ENCODE measurements at regions not wholly inside any gene's neighbourhood (a gene's known extent, or its start where the extent isn't known, plus 50 kb on each side); places are given as distances from the start of the nearest gene placed in this dataset.

GRCh38 chr6:88294702-88295101 lies 128.6 kb upstream of the CNR1 start:
- no peaks in the 10 kb centered on the region for H3K36me3 ChIP-seq
- H3K9me3 ChIP-seq, result peaks cover 0 to 6% (median 3%) of the 10 kb centered on the region in 3 donors
- H3K4me1 ChIP-seq, result peaks cover 0 to 10% (median 0%) of the 10 kb centered on the region in 4 donors
- no peak for TF ChIP-seq CTCF (IDR thresholded peaks at IDR 0.05)
- H3K27ac ChIP-seq, result no peak overlapping the region
- intact Hi-C loops (cut with DNase I; ENCODE audit: low total_unique reads), result no loop called here
- no peak for DNase-seq
- H3K27me3 ChIP-seq, result no peaks in the 10 kb centered on the region
- no peak overlapping the region for H3K4me3 ChIP-seq

- DNase-seq, result no peak
- Histone ChIP-seq H3K36me3 (peaks cover 0 to 12% (median 0%) of the 10 kb centered on the region in 3 donors), H3K9me3 (peaks cover 0 to 20% (median 17%) of the 10 kb centered on the region in 3 donors), H3K4me1 (no peaks in the 10 kb centered on the region), H3K27me3 (no peaks in the 10 kb centered on the region), H3K27ac (no peak overlapping the region), H3K4me3 (no peak overlapping the region)
- no peak for TF ChIP-seq CTCF (IDR thresholded peaks at IDR 0.05)
- intact Hi-C loops (cut with DNase I; ENCODE audit: low total_unique reads), result no loop called here
These were observed 124.3 kb upstream of the CNR1 start for GRCh38 chr6:88290411-88290810.

GRCh38 chr6:88287696-88288095 lies 121.5 kb upstream of the CNR1 start:
- intact Hi-C loops (cut with DNase I; ENCODE audit: low total_unique reads), result no loop called here

GRCh38 chr6:88276331-88276730 lies 110.2 kb upstream of the CNR1 start:
- DNase-seq, result no peak
- Histone ChIP-seq H3K4me1 (no peaks in the 10 kb centered on the region), H3K36me3 (no peaks in the 10 kb centered on the region), H3K27ac (no peak overlapping the region), H3K27me3 (no peaks in the 10 kb centered on the region), H3K9me3 (no peaks in the 10 kb centered on the region), H3K4me3 (no peak overlapping the region)
- intact Hi-C loops (cut with DNase I; ENCODE audit: low total_unique reads), result no loop called here
- TF ChIP-seq CTCF (IDR thresholded peaks at IDR 0.05), result no peak

More at GRCh38 chr6:88287696-88288095, 121.5 kb upstream of the CNR1 start:
- no peaks in the 10 kb centered on the region for H3K27me3 ChIP-seq
- DNase-seq, result no peak
- H3K4me3 ChIP-seq, result no peak overlapping the region
- H3K36me3 ChIP-seq, result peaks cover 0 to 12% (median 0%) of the 10 kb centered on the region in 3 donors
- TF ChIP-seq CTCF (IDR thresholded peaks at IDR 0.05), result no peak
- no peaks in the 10 kb centered on the region for H3K4me1 ChIP-seq
- H3K27ac ChIP-seq, result no peak overlapping the region
- peaks cover 0 to 27% (median 22%) of the 10 kb centered on the region in 3 donors for H3K9me3 ChIP-seq

- no peak for DNase-seq
- TF ChIP-seq CTCF (IDR thresholded peaks at IDR 0.05), result no peak
- H3K4me1 ChIP-seq, result no peaks in the 10 kb centered on the region
- H3K9me3 ChIP-seq, result no peaks in the 10 kb centered on the region
- H3K27me3 ChIP-seq, result no peaks in the 10 kb centered on the region
- H3K36me3 ChIP-seq, result no peaks in the 10 kb centered on the region
- no peak overlapping the region for H3K27ac ChIP-seq
- H3K4me3 ChIP-seq, result no peak overlapping the region
- intact Hi-C loops (cut with DNase I; ENCODE audit: low total_unique reads), result no loop called here
These were observed 102.4 kb upstream of the CNR1 start for GRCh38 chr6:88268508-88268907.

- no peaks in the 10 kb centered on the region for H3K36me3 ChIP-seq
- no peak for DNase-seq
- no peak for TF ChIP-seq CTCF (IDR thresholded peaks at IDR 0.05)
- no peaks in the 10 kb centered on the region for H3K9me3 ChIP-seq
- intact Hi-C loops (cut with DNase I; ENCODE audit: low total_unique reads), result no loop called here
- no peaks in the 10 kb centered on the region for H3K27me3 ChIP-seq
- no peak overlapping the region for H3K4me3 ChIP-seq
- H3K27ac ChIP-seq, result no peak overlapping the region
- H3K4me1 ChIP-seq, result no peaks in the 10 kb centered on the region
These were observed 100.0 kb upstream of the CNR1 start for GRCh38 chr6:88266126-88266525.
